C4-2B (cell line): ENCODE measurements at regions not wholly inside any gene's neighbourhood (a gene's known extent, or its start where the extent isn't known, plus 50 kb on each side); places are given as distances from the start of the nearest gene placed in this dataset.

Source experiments
- H3K27ac ChIP-seq: fragments of 450-650 bp; 2 replicates; pipeline ENCODE4 v1.5.1; 2017
- ZFX ChIP-seq: fragments of 450-650 bp; IDR thresholded peaks from 2 replicates; pipeline ENCODE4 v1.6.1; 2017
- TF ChIP-seq, protein P1 (sequence below): fragments of 450-650 bp; conservative IDR thresholded peaks from 2 replicates; pipeline ENCODE4 v1.5.1; 2017; ENCODE audit warnings: mild to moderate bottlenecking

DNA sequence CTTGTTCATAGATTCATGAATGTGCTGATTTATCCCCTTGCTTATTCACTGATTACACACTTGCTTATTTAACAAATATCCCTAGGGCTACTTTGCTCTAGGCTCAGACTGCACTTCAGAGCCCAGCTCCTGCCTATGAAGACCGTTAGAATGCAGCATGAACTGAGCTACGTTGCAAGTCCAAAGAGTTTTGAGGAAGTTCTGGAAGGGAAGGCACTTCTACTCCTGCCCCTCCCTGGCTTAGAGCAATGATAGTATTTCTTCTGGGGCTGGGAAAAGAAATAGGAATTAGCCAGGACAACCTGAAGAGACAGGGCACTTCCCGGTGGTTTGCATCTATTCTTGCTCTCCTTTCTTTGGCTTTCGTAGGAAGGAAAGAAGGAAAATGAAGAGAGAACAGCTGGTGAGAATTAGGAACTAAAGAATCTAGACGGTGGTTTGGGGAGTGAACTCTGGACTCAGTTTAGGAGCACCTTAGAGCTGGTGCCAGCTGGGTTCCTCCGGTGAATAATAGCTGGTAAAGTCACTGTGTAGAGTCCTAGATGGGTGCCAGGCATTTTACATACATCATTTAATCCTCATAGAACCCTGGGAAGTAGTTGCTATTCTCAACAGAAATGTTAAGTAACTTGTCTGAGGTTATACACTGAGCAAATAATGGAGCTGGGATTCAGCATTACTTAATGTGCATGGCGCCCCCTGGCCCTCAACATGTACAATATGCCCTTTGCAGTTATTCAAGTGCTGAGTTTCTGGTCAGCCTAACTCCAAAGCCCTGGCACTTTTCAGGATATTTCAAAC is 65.9 kb downstream of the NDUFS5 start:
- TF ChIP-seq, protein P1, sequence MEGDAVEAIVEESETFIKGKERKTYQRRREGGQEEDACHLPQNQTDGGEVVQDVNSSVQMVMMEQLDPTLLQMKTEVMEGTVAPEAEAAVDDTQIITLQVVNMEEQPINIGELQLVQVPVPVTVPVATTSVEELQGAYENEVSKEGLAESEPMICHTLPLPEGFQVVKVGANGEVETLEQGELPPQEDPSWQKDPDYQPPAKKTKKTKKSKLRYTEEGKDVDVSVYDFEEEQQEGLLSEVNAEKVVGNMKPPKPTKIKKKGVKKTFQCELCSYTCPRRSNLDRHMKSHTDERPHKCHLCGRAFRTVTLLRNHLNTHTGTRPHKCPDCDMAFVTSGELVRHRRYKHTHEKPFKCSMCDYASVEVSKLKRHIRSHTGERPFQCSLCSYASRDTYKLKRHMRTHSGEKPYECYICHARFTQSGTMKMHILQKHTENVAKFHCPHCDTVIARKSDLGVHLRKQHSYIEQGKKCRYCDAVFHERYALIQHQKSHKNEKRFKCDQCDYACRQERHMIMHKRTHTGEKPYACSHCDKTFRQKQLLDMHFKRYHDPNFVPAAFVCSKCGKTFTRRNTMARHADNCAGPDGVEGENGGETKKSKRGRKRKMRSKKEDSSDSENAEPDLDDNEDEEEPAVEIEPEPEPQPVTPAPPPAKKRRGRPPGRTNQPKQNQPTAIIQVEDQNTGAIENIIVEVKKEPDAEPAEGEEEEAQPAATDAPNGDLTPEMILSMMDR = peak; percentile 82
- TF ChIP-seq ZFX = no peak

DNA sequence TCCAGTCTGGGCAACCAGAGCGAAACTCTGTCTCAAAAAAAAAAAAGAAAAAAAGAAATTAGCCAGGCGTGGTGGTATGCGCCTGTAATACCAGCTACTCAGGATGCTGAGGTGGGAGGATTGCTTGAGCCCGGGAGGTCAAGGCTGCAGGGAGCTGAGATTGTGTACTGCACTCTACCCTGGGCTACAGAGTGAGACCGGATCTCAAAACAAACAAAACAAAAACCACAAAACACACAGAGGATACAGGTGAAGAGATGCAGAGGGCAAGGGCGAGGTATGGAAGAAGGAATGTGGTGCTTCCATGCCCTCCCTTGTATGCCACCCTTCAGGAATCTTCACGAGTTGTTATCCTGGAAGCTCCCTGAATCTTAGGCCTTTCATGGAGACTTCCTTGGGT is 68.5 kb downstream of the NDUFS5 start:
- TF ChIP-seq ZFX = no peak
- TF ChIP-seq, protein P1 = no peak
- H3K27ac ChIP-seq = no peak overlapping the region

More for the DNA sequence above, 65.9 kb downstream of the NDUFS5 start:
- no peak overlapping the region for H3K27ac ChIP-seq

DNA sequence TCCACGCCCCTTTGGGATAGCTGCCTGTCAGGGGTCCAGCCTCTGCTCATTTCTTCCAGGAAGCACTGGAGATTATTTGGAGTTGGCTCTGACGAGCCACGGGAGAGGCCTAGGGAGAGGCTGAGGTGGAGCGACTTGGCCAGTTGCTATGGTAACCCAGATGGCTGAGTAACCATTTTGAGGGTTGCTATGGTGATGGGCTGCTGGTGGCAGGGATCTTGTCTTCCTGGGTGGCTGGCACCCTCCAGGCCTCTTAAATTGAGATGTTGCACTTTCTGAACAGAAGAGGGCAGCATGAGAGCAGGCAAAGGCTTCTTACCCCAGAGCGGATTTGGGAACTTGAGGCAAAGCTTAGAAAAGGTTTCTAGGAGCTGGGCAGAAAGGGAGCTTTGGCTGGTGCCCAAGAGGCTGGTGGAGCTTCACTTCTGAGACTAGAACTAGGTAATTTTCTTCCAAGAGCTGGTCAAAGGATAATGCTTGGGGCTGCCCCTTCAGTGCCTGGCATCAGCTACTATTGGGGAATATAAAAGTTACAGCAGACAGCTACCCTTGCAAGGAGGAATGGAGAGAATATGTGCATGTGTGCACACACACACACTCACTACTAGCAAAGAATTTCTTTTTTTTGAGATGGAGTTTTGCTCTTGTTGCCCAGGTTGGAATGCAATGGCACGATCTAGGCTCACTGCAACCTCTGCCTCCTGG is 72.5 kb downstream of the NDUFS5 start:
- H3K27ac ChIP-seq = no peak overlapping the region
- TF ChIP-seq ZFX = no peak
- TF ChIP-seq, protein P1 = peak; percentile 90

DNA sequence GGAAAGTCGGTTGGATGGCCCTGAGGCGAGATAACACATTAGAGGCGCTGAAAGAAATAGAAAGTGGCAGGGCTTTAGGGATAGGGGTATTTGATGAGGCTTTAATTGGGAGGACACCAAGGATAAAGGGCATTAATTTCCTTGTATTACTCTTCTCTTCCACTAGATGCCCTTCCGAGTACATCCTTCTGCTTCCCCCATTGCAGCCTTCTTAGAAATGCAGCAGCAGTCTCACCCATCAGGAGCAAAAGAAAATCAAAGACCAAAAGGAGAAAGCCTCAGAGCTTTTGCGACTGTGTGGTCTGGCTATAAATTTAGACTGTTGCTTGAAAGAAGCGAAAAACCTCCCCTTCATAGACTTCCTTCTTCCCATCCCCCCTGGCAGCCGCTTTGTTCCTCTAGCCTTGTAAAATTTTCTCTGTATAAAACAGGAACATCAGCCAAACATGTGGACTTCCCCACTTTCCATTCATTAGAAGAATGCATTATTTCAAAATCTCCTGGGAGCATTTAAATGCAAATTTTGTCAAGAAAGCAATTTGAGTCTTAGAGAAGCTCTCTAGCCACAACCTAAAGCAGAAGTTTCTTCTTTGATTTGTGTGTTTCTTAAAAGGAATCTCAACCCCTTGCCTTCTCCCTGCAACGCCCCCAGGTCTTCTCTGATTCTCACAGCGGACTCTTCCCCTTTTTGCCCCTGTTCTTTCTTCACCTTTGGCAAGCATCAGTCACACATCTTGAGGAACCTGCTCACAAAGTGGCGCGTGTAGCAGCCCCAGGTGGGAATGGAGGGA is 76.6 kb downstream of the NDUFS5 start:
- no peak overlapping the region; the same call in 1 of the 2 replicates for H3K27ac ChIP-seq
- no peak for TF ChIP-seq ZFX
- TF ChIP-seq, protein P1 = peak; percentile 86

DNA sequence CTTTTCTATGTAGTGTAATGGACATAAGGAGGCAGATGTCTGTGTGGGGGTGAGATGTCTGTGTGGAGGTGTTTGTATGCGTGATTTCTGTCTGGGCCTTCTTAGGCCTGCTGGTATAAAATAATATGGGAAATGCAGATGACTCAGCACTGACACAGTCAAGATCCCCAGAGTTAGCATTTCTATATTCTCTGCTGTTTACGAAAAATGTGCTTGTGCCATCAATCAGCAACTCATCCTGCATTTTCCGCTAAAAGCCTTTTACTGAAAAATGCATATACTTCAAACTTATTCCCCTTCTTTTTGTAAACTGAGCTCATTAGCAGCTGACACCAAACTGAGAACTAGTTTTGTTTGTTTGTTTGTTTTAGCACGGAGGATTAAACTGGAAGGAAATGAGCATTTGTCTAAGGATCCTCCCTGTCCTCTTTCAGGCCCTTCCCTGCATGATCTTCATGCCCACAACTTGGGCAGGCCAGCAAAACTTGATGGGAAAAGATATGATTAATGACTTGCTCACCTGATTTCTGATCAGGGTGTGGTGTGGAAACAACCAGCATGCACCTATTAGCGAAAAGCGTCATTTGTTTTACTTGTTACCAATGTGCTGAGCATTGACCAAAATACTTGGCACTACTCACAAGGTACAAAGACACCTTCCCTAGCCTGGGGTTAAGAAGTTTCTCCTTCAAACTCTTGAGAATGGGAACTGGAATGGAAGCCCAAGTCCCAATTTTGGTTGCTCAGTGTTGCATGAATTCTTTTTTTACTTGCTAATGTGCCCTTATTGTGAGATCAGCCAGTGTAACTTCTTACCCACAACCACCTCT is 77.4 kb downstream of the NDUFS5 start:
- TF ChIP-seq, protein P1 = no peak
- TF ChIP-seq ZFX = no peak
- no peak overlapping the region; the same call in 1 of the 2 replicates for H3K27ac ChIP-seq

DNA sequence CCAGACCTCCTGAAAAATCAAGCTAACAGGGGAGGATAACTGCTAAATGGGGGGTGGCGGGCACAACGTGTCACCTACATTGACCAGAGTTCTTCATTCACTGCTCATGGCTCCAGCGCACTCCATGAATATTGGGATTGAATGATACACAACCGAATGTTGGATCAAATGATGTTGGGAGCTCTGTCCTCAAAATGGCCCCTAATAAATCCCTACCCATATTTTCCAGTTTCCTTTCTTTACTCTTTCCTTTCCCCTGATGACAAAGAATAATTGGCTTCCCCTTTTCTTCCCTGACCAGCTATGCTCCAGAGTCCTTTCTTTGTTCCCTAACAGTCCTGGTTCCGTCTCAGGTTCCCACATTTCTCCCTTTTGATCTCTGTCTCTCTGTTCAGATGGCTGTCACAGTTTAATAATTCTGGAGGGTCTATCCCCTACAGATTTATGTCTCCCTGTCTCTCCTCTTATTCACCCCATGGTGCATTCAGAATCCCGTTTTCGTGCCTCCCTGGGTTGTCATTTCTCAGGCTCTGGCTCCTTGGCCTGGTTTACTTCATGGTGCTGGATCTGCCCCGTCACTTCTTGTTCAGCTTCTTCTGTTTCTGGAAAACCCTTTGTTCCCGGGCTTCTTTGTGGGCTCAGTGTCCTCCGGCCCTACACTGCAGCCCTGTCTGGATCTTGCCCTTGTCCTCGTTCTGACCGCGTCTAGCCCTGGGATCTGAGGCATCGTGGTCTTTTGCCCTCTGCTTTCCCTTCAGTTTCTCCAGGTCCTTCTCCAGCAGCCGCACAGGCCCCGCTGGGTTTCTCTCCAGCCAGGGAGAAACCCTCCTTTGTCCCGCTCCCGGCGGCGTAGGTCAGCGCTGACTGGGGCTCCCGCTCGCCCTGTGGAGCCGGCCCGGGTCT is 78.3 kb downstream of the NDUFS5 start:
- H3K27ac ChIP-seq = peak overlapping the region; percentile 75
- TF ChIP-seq, protein P1 = no peak
- TF ChIP-seq ZFX = no peak
